DMS 273 treated with DMSO at 0.1 percent for 48 hours (cell line): ENCODE measurements at regions not wholly inside any gene's neighbourhood (a gene's known extent, or its start where the extent isn't known, plus 50 kb on each side); places are given as distances from the start of the nearest gene placed in this dataset.
A peak's percentile ranks its signal among the peaks of the same experiment; 100 is the strongest.
"Not testable (repeated sequence)": the region's sequence is repeated elsewhere in the genome, so short reads cannot be mapped to it uniquely, and the experiment has no call there.

Source experiments
- DNase-seq: peaks from one replicate; lab custom pipeline; 2025; lab: John Stamatoyannopoulos, UW

GRCh38 chr14:22386924-22387775 lies 201.9 kb downstream of the DAD1 start:
- peak; percentile 62 for DNase-seq

- no peak for DNase-seq
Measured at GRCh38 chr14:22384974-22385526, 204.0 kb downstream of the DAD1 start.

- no peak for DNase-seq
Measured at GRCh38 chr14:22384167-22384549, 204.9 kb downstream of the DAD1 start.

GRCh38 chr14:22383515-22384166 lies 205.4 kb downstream of the DAD1 start:
- no peak for DNase-seq

- no peak for DNase-seq
Measured at GRCh38 chr14:22382955-22383354, 206.1 kb downstream of the DAD1 start.

- DNase-seq: no peak
Measured at GRCh38 chr14:22382395-22382794, 206.6 kb downstream of the DAD1 start.

GRCh38 chr14:22381766-22382165 lies 207.3 kb downstream of the DAD1 start:
- DNase-seq: no peak

- no peak for DNase-seq
Measured at GRCh38 chr14:22381408-22381760, 207.6 kb downstream of the DAD1 start.

GRCh38 chr14:22380571-22381407 lies 208.2 kb downstream of the DAD1 start:
- no peak for DNase-seq

GRCh38 chr14:22379727-22380126 lies 209.3 kb downstream of the DAD1 start:
- DNase-seq: no peak

- no peak for DNase-seq
Measured at GRCh38 chr14:22378181-22378580, 210.8 kb downstream of the DAD1 start.

GRCh38 chr14:22375321-22375930 lies 213.6 kb downstream of the DAD1 start:
- no peak for DNase-seq

GRCh38 chr14:22370084-22370847 lies 218.8 kb downstream of the DAD1 start:
- no peak for DNase-seq

- DNase-seq: no peak
Measured at GRCh38 chr14:22358726-22359125, 230.3 kb downstream of the DAD1 start.

- not testable (repeated sequence) for DNase-seq
Measured at GRCh38 chr14:22349281-22349680, 239.7 kb downstream of the DAD1 start.

- DNase-seq: no peak
Measured at GRCh38 chr14:22344673-22345072, 244.4 kb downstream of the DAD1 start.

- DNase-seq: not testable (repeated sequence)
Measured at GRCh38 chr14:22344209-22344608, 244.8 kb downstream of the DAD1 start.

- DNase-seq: no peak
Measured at GRCh38 chr14:22341049-22341448, 248.0 kb downstream of the DAD1 start.

GRCh38 chr14:22338917-22339715 lies 249.9 kb downstream of the DAD1 start:
- no peak for DNase-seq

GRCh38 chr14:22338381-22338780 lies 250.6 kb downstream of the DAD1 start:
- no peak for DNase-seq
